ENCODE measurements at regions not wholly inside any gene's neighbourhood (a gene's known extent, or its start where the extent isn't known, plus 50 kb on each side); places are given as distances from the start of the nearest gene placed in this dataset.

DNA sequence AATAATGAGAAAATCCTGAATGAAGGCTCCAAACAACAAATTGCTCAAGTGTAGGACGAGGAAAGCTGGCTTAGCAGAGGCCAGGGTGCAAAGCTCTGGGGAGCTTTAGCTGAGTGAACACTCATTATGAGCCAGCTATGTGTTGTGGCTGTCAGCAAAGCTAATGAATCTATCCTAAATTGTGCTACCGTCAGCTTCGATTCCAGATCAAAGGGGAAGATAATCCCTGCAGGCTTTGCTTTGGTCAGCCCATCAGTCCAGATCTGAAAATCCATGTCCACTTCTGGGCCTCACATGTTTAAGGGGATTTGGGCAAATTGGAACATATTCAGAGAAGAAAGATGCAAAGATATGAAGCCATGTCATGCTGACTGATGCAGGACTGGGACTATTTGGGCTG is 180.9 kb upstream of the ZBED5 start:
- peak overlapping the region in 2 of 3 donors; percentile 35 to 69 for H3K9ac ChIP-seq (ENCODE audit: low read depth in 1 of 3, low read length in 3 of 3)
- peaks cover 20 to 28% (median 22%) of the 10 kb centered on the region in 3 donors for H3K4me1 ChIP-seq (ENCODE audit: control insufficient read depth in 3 of 3, insufficient read depth in 3 of 3, low read length in 3 of 3)
- H3K4me3 ChIP-seq (ENCODE audit: low read length in 3 of 3): peak overlapping the region in 1 of 3 donors; percentile 7
- no peaks in the 10 kb centered on the region for H3K36me3 ChIP-seq (ENCODE audit: control insufficient read depth in 3 of 3, insufficient read depth in 3 of 3, low read length in 3 of 3)
- H3K27me3 ChIP-seq (ENCODE audit: control insufficient read depth in 3 of 3, insufficient read depth in 3 of 3, low read length in 3 of 3): no peaks in the 10 kb centered on the region
- peak overlapping the region; percentile 15 for H3K27ac ChIP-seq (ENCODE audit: low read depth, low read length)
- H3K9me3 ChIP-seq (ENCODE audit: control insufficient read depth in 3 of 3, low read length in 3 of 3): no peaks in the 10 kb centered on the region

DNA sequence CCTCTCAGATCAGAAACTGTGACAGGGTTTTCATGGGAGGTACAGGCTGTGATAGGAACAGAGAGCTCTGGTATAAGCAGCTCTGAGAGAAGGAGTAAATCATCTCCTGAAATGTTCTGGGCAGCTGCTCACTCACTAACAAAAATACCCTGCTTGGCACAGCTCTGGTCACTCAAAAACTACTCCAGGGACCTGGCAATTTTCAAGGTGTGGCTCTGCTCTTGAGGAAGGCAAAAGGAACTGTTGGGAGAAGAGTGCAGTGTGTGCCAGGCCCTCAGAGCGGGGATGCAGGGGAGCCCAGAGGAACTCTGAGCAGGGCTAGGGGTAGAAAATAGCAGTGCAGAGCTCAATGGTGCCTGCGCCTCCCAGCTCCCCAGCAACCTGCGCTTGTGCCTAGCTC is 180.5 kb upstream of the ZBED5 start:
- no peaks in the 10 kb centered on the region for H3K36me3 ChIP-seq (ENCODE audit: control insufficient read depth in 3 of 3, insufficient read depth in 3 of 3, low read length in 3 of 3)
- H3K27ac ChIP-seq (ENCODE audit: low read depth, low read length): peak overlapping the region; percentile 15
- H3K27me3 ChIP-seq (ENCODE audit: control insufficient read depth in 3 of 3, insufficient read depth in 3 of 3, low read length in 3 of 3): no peaks in the 10 kb centered on the region
- peak overlapping the region in 1 of 3 donors; percentile 7 for H3K4me3 ChIP-seq (ENCODE audit: low read length in 3 of 3)
- H3K4me1 ChIP-seq (ENCODE audit: control insufficient read depth in 3 of 3, insufficient read depth in 3 of 3, low read length in 3 of 3): peaks cover 20 to 28% (median 22%) of the 10 kb centered on the region in 3 donors
- peak overlapping the region in 2 of 3 donors; percentile 44 to 69 for H3K9ac ChIP-seq (ENCODE audit: low read depth in 1 of 3, low read length in 3 of 3)
- H3K9me3 ChIP-seq (ENCODE audit: control insufficient read depth in 3 of 3, low read length in 3 of 3): no peaks in the 10 kb centered on the region

DNA sequence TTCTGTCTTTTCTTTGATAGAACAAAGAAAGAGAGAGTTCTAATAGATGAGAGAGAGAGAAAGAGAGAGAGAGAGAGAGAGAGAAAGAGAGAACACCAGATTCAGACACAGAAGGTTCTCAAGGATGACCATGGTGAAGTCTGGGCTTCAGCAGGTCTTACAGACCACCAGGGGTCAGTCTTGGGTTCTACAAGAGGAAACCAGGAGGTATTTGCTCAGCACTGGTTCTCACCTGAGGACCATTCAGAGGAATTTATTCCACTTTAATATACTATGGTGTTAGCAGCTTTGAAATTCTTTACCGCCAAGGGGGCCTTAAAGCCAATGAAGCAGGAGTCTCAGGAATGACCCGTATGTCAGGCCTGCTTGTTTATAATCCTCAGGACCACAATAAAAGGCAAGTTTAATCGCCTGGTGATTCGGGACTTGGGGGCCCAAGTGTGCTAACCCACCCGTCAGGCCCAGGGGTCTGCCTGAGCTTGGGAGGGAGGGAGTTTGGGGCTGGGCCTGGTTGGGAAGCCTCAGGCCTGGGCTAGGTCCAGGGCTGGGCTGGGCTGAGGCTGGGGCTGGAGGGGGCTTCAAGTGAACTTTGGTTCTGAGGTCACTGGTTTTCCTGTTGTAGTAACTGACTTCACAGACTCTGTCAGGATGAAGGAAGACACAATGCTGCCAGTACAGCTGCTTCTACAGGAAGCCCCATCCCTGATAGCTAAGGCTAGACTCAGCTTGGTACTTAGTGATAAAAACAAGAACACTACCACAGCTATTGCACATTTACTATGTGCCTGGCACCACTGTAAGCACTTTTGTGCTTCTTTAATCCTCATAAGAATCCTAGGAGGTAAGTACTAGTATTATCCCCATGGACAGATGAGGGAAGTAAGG is 179.2 kb upstream of the ZBED5 start:
- Histone ChIP-seq H3K9me3 (ENCODE audit: control insufficient read depth in 3 of 3, low read length in 3 of 3) (no peaks in the 10 kb centered on the region), H3K27me3 (ENCODE audit: control insufficient read depth in 3 of 3, insufficient read depth in 3 of 3, low read length in 3 of 3) (no peaks in the 10 kb centered on the region), H3K4me3 (ENCODE audit: low read length in 3 of 3) (no peak overlapping the region), H3K36me3 (ENCODE audit: control insufficient read depth in 3 of 3, insufficient read depth in 3 of 3, low read length in 3 of 3) (no peaks in the 10 kb centered on the region), H3K9ac (ENCODE audit: low read depth in 1 of 3, low read length in 3 of 3) (peak overlapping the region in 2 of 3 donors; percentile 38 to 69), H3K4me1 (ENCODE audit: control insufficient read depth in 3 of 3, insufficient read depth in 3 of 3, low read length in 3 of 3) (peaks cover 20 to 28% (median 22%) of the 10 kb centered on the region in 3 donors), H3K27ac (ENCODE audit: low read depth, low read length) (peak overlapping the region; percentile 15)

DNA sequence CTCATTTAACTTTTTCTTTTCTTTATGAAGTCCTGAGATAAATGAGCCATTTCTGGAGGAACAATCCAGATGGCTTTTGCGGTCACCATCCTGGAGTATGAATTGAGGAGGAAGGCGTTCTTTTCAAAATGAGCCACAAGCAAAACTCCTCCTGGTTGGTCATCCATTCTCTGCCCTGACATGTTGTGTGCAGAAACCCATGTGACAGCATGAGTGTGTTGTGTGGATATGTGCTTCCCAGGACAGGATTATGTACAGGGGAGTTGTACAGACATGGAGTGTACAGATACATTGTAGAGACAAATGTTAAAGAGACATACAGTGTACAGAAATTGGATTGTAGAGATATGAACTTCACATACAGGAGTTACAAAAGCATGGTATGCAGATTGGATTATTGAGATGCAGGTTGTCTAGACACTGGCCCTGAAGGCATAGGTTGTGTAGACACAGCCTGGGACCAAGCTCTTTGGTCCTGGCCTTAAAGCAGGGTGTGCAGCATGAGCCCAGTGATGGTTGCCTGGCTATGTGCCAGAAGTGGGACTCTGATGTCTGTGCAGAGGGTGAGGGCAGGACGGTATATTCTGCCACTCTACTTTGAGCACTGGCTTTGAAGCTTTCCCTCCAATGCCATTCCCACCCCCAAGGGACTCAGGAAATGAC is 178.5 kb upstream of the ZBED5 start:
- H3K36me3 ChIP-seq (ENCODE audit: control insufficient read depth in 3 of 3, insufficient read depth in 3 of 3, low read length in 3 of 3): no peaks in the 10 kb centered on the region
- H3K27ac ChIP-seq (ENCODE audit: low read depth, low read length): no peak overlapping the region
- no peaks in the 10 kb centered on the region for H3K27me3 ChIP-seq (ENCODE audit: control insufficient read depth in 3 of 3, insufficient read depth in 3 of 3, low read length in 3 of 3)

DNA sequence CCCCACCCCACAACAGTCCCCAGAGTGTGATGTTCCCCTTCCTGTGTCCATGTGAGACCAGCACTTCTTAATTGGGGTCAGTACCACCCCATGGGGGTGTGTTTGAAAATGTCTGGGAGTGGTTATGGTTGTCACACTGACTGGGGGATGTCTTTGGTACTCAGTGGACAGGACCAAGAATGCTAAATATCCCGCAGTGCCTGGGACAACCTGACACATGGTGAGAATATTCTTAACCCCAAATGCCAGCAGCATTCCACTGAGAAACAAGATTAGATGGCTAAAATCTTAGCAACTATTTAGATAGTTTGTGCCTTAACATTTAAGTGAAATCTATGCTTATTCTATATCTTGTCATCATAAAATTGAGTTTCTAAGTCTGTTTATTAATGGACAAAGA is 177.5 kb upstream of the ZBED5 start:
- Histone ChIP-seq H3K4me3 (ENCODE audit: low read length in 3 of 3) (no peak overlapping the region), H3K27ac (ENCODE audit: low read depth, low read length) (no peak overlapping the region), H3K9me3 (ENCODE audit: control insufficient read depth in 3 of 3, low read length in 3 of 3) (no peaks in the 10 kb centered on the region), H3K9ac (ENCODE audit: low read depth in 1 of 3, low read length in 3 of 3) (no peak overlapping the region), H3K4me1 (ENCODE audit: control insufficient read depth in 3 of 3, insufficient read depth in 3 of 3, low read length in 3 of 3) (peaks cover 20 to 27% (median 22%) of the 10 kb centered on the region in 3 donors), H3K27me3 (ENCODE audit: control insufficient read depth in 3 of 3, insufficient read depth in 3 of 3, low read length in 3 of 3) (no peaks in the 10 kb centered on the region), H3K36me3 (ENCODE audit: control insufficient read depth in 3 of 3, insufficient read depth in 3 of 3, low read length in 3 of 3) (no peaks in the 10 kb centered on the region)

More for the DNA sequence above, 178.5 kb upstream of the ZBED5 start:
- Histone ChIP-seq H3K9ac (ENCODE audit: low read depth in 1 of 3, low read length in 3 of 3) (no peak overlapping the region), H3K9me3 (ENCODE audit: control insufficient read depth in 3 of 3, low read length in 3 of 3) (no peaks in the 10 kb centered on the region), H3K4me1 (ENCODE audit: control insufficient read depth in 3 of 3, insufficient read depth in 3 of 3, low read length in 3 of 3) (peaks cover 20 to 28% (median 22%) of the 10 kb centered on the region in 3 donors), H3K4me3 (ENCODE audit: low read length in 3 of 3) (no peak overlapping the region)

DNA sequence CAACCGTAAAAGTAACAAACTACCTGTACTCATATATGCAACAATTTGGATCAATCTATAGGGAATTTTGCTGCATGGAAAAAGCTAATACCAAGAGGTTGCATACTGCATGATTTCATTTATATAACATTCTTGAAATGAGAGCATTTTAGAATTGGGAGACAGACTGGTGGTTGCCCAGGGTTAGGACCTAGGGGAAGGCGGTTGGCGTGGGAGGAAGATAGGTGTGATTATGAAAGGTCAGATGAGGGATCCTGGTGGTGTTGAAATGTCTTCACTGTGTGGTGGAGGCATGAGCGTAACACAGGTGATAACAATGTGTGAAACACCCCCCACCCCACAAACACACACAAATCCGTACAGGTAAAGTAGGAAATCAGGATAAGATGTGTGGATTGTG is 176.6 kb upstream of the ZBED5 start:
- H3K9ac ChIP-seq (ENCODE audit: low read depth in 1 of 3, low read length in 3 of 3): no peak overlapping the region
- no peaks in the 10 kb centered on the region for H3K27me3 ChIP-seq (ENCODE audit: control insufficient read depth in 3 of 3, insufficient read depth in 3 of 3, low read length in 3 of 3)
- peaks cover 20 to 25% (median 22%) of the 10 kb centered on the region in 3 donors for H3K4me1 ChIP-seq (ENCODE audit: control insufficient read depth in 3 of 3, insufficient read depth in 3 of 3, low read length in 3 of 3)
- H3K9me3 ChIP-seq (ENCODE audit: control insufficient read depth in 3 of 3, low read length in 3 of 3): no peaks in the 10 kb centered on the region
- no peak overlapping the region for H3K27ac ChIP-seq (ENCODE audit: low read depth, low read length)
- no peak overlapping the region for H3K4me3 ChIP-seq (ENCODE audit: low read length in 3 of 3)
- no peaks in the 10 kb centered on the region for H3K36me3 ChIP-seq (ENCODE audit: control insufficient read depth in 3 of 3, insufficient read depth in 3 of 3, low read length in 3 of 3)

DNA sequence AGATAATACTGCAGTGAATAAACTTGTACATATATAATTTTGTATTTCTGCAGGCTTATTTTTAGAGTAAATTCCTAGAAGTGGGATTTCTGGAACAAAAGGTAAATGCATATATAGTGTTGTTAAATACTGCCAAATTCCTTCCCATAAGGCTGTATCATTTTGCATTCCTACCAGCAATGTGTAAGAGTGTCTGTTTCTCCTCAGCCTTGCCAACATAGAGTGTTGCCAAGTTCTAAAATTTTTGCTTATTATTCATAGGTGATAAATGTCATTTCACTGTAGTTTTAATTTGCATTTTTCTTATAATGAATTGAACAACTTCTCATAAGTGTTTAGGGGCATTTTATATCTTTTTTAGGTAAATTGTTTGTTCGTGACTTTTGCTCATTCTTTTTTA is 174.2 kb upstream of the ZBED5 start:
- Histone ChIP-seq H3K4me3 (ENCODE audit: low read length in 3 of 3) (no peak overlapping the region), H3K9me3 (ENCODE audit: control insufficient read depth in 3 of 3, low read length in 3 of 3) (no peaks in the 10 kb centered on the region), H3K27me3 (ENCODE audit: control insufficient read depth in 3 of 3, insufficient read depth in 3 of 3, low read length in 3 of 3) (no peaks in the 10 kb centered on the region), H3K9ac (ENCODE audit: low read depth in 1 of 3, low read length in 3 of 3) (no peak overlapping the region), H3K36me3 (ENCODE audit: control insufficient read depth in 3 of 3, insufficient read depth in 3 of 3, low read length in 3 of 3) (no peaks in the 10 kb centered on the region), H3K27ac (ENCODE audit: low read depth, low read length) (no peak overlapping the region), H3K4me1 (ENCODE audit: control insufficient read depth in 3 of 3, insufficient read depth in 3 of 3, low read length in 3 of 3) (peaks cover 2% of the 10 kb centered on the region in 3 donors)

DNA sequence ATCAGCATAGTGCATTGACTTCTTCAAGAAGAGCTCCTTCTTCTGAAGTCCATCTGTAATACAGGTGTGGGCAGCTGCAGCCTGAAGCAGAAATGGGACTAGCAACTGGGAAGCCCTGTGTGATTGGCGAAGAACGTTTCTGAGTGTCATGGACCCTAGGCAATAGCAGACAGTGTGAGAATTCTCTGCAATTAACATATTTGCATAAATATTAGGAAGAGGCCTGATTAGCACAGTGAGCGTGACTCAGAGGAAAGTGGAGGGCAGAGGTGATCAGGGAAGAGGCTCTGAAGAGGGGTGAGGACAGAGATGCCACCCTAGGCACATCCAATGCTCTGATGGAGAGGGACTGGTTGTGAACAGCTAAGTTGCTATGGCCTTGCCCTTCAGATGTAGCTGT is 171.2 kb upstream of the ZBED5 start:
- Histone ChIP-seq H3K9me3 (ENCODE audit: control insufficient read depth in 3 of 3, low read length in 3 of 3) (no peaks in the 10 kb centered on the region), H3K4me1 (ENCODE audit: control insufficient read depth in 3 of 3, insufficient read depth in 3 of 3, low read length in 3 of 3) (no peaks in the 10 kb centered on the region), H3K27ac (ENCODE audit: low read depth, low read length) (no peak overlapping the region), H3K27me3 (ENCODE audit: control insufficient read depth in 3 of 3, insufficient read depth in 3 of 3, low read length in 3 of 3) (no peaks in the 10 kb centered on the region), H3K9ac (ENCODE audit: low read depth in 1 of 3, low read length in 3 of 3) (no peak overlapping the region), H3K36me3 (ENCODE audit: control insufficient read depth in 3 of 3, insufficient read depth in 3 of 3, low read length in 3 of 3) (no peaks in the 10 kb centered on the region), H3K4me3 (ENCODE audit: low read length in 3 of 3) (no peak overlapping the region)

DNA sequence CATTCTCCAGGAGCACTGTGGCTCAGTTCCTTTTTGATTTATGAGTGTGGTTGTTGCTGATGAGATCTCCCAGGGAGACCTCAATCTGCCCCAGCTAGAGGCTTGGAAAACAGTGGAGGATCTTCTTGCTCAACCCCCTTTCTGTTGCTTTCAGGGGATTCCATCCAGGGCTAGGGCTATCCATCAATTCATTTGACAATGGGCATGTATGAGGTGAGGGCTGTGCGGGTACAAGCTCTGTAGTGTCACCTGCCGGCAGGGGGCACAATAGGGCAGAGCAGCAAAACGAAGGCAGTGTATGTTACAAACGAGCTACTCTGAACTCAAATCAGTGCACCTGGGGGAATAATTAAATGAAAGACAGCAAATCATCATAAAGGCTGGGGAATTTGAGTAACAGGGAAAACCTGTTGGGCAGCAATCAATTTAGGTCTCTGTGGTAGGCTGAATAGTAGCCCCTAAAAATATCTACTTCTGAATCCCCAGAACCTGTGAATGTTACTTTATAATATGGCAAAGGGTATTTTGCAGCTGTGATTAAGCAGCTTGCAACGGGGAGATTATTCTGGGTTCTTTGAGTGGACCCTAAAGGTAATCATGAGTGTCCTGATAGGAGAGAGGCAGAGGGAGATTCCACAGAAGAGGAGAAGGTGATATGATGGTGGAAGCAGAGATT is 170.3 kb upstream of the ZBED5 start:
- H3K27ac ChIP-seq (ENCODE audit: low read depth, low read length): no peak overlapping the region
- H3K9me3 ChIP-seq (ENCODE audit: control insufficient read depth in 3 of 3, low read length in 3 of 3): no peaks in the 10 kb centered on the region
- no peak overlapping the region for H3K9ac ChIP-seq (ENCODE audit: low read depth in 1 of 3, low read length in 3 of 3)
- H3K4me3 ChIP-seq (ENCODE audit: low read length in 3 of 3): no peak overlapping the region
- no peaks in the 10 kb centered on the region for H3K36me3 ChIP-seq (ENCODE audit: control insufficient read depth in 3 of 3, insufficient read depth in 3 of 3, low read length in 3 of 3)
- no peaks in the 10 kb centered on the region for H3K4me1 ChIP-seq (ENCODE audit: control insufficient read depth in 3 of 3, insufficient read depth in 3 of 3, low read length in 3 of 3)
- H3K27me3 ChIP-seq (ENCODE audit: control insufficient read depth in 3 of 3, insufficient read depth in 3 of 3, low read length in 3 of 3): no peaks in the 10 kb centered on the region

DNA sequence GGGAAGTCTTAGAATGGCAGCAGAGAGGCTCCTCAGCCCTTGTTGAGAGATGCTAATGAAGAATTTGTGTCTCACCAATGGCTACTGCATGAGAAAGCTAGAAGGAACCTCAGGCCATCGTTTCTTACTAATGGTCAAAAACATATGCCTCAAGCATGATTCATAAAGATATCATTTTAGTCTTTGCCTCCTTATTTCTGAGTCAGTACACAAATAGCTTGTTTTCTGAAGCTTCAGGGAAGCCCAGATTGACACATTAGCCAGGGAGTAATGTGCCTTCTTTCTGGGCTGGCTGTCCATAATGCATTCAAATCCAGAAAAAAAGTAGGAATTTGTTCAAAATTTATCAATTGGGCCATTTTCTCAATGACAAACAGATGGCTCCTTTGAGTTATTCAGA is 169.4 kb upstream of the ZBED5 start:
- Histone ChIP-seq H3K36me3 (ENCODE audit: control insufficient read depth in 3 of 3, insufficient read depth in 3 of 3, low read length in 3 of 3) (no peaks in the 10 kb centered on the region), H3K27ac (ENCODE audit: low read depth, low read length) (no peak overlapping the region)

More for the DNA sequence above, 169.4 kb upstream of the ZBED5 start:
- H3K4me3 ChIP-seq (ENCODE audit: low read length in 3 of 3): no peak overlapping the region
- H3K9me3 ChIP-seq (ENCODE audit: control insufficient read depth in 3 of 3, low read length in 3 of 3): no peaks in the 10 kb centered on the region
- no peak overlapping the region for H3K9ac ChIP-seq (ENCODE audit: low read depth in 1 of 3, low read length in 3 of 3)
- H3K4me1 ChIP-seq (ENCODE audit: control insufficient read depth in 3 of 3, insufficient read depth in 3 of 3, low read length in 3 of 3): no peaks in the 10 kb centered on the region
- no peaks in the 10 kb centered on the region for H3K27me3 ChIP-seq (ENCODE audit: control insufficient read depth in 3 of 3, insufficient read depth in 3 of 3, low read length in 3 of 3)
